Tibial nerve (tissue), 4 donors: ENCODE measurements at regions not wholly inside any gene's neighbourhood (a gene's known extent, or its start where the extent isn't known, plus 50 kb on each side); places are given as distances from the start of the nearest gene placed in this dataset.
A peak's percentile ranks its signal among the peaks of the same experiment; 100 is the strongest.

Source experiments
- DNase-seq, 2 donors: peaks; one replicate each; pipeline ENCODE4 v3.0.0-alpha.2; 2019; ENCODE audit warnings: low spot score in 2 of 2
- H3K27ac ChIP-seq, 4 donors: fragments of 200-600 bp; sonication (generic) in 3 of 4; one replicate each; pipeline ENCODE4 v1.5.1; 2017 to 2019; ENCODE audit warnings: mild to moderate bottlenecking in 1 of 4
- H3K27me3 ChIP-seq, 2 donors: fragments of 200-600 bp; sonication (generic) in 1 of 2; one replicate each; pipeline versions ENCODE4 v1.5.1 to v1.6.0; 2017 to 2019
- H3K36me3 ChIP-seq, 3 donors: fragments of 200-600 bp; sonication (generic); one replicate each; pipeline ENCODE4 v1.5.1; 2018 to 2019
- H3K4me1 ChIP-seq, 4 donors: fragments of 200-600 bp; sonication (generic) in 3 of 4; one replicate each; pipeline ENCODE4 v1.5.1; 2017 to 2019
- H3K4me3 ChIP-seq, 4 donors: fragments of 200-600 bp; sonication (generic) in 3 of 4; one replicate each; pipeline ENCODE4 v1.5.1; 2017 to 2019; ENCODE audit warnings: mild to moderate bottlenecking in 1 of 4, moderate library complexity in 1 of 4
- H3K9me3 ChIP-seq, 4 donors: fragments of 200-600 bp; sonication (generic) in 3 of 4; one replicate each; pipeline ENCODE4 v1.5.1; 2017 to 2019
- EP300 ChIP-seq, 2 donors: sonication (generic); formaldehyde crosslinking; IDR thresholded peaks; one replicate each; pipeline ENCODE4 v1.6.1; 2017; ENCODE audit warnings: antibody characterized with exemption in 2 of 2, mild to moderate bottlenecking in 1 of 2
- POLR2A ChIP-seq, 2 donors: fragments of 450-650 bp; IDR thresholded peaks; one replicate each; pipeline ENCODE4 v1.6.1; 2017; ENCODE audit warnings: antibody characterized with exemption in 2 of 2, mild to moderate bottlenecking in 2 of 2, moderate library complexity in 2 of 2
- WGBS, 2 donors: methylation state at CpG; one replicate each; pipeline ENCODE4 v1.1.5; 2018; 5-methylcytosine and 5-hydroxymethylcytosine counted together
- TF ChIP-seq, protein P1 (sequence below), 5 experiments: fragments of 200-600 bp in 3 of 5; fragments of 450-650 bp in 2 of 5; sonication (generic) in 3 of 5; IDR thresholded peaks; one replicate each; pipeline ENCODE4 v1.5.1; 2016 to 2019; ENCODE audit warnings: antibody characterized with exemption in 5 of 5, mild to moderate bottlenecking in 3 of 5, moderate library complexity in 2 of 5

DNA sequence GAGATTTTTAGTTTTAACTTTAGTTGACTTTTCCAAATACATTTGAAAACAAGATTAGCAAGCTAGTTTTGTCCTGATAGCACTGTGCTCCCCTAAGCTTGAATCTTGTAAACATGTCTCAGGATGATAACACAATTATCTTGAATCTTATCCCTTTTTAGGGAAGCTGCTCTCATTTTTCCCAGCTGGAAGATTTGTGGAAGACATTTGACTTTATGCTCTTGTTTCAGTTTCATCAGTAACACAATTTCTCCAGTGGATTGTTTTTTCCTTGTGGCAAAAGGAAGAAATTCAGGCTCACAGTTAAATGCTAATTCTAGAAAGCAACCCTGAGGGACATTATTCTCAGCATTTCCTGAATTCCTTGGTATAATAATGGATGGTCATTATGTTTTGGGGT lies 88.8 kb downstream of the CDC7 start:
- no peak for DNase-seq
- Histone ChIP-seq H3K4me3 (no peak overlapping the region), H3K27ac (no peak overlapping the region), H3K36me3 (no peaks in the 10 kb centered on the region), H3K27me3 (no peaks in the 10 kb centered on the region), H3K4me1 (peaks cover 0 to 9% (median 0%) of the 10 kb centered on the region in 4 donors), H3K9me3 (no peaks in the 10 kb centered on the region)
- no peak for TF ChIP-seq POLR2A (IDR thresholded peaks at IDR 0.05)
- TF ChIP-seq, protein P1, sequence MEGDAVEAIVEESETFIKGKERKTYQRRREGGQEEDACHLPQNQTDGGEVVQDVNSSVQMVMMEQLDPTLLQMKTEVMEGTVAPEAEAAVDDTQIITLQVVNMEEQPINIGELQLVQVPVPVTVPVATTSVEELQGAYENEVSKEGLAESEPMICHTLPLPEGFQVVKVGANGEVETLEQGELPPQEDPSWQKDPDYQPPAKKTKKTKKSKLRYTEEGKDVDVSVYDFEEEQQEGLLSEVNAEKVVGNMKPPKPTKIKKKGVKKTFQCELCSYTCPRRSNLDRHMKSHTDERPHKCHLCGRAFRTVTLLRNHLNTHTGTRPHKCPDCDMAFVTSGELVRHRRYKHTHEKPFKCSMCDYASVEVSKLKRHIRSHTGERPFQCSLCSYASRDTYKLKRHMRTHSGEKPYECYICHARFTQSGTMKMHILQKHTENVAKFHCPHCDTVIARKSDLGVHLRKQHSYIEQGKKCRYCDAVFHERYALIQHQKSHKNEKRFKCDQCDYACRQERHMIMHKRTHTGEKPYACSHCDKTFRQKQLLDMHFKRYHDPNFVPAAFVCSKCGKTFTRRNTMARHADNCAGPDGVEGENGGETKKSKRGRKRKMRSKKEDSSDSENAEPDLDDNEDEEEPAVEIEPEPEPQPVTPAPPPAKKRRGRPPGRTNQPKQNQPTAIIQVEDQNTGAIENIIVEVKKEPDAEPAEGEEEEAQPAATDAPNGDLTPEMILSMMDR (IDR thresholded peaks at IDR 0.05): peak in 3 of 5 experiments; percentile 15 to 35 (median 26)

DNA sequence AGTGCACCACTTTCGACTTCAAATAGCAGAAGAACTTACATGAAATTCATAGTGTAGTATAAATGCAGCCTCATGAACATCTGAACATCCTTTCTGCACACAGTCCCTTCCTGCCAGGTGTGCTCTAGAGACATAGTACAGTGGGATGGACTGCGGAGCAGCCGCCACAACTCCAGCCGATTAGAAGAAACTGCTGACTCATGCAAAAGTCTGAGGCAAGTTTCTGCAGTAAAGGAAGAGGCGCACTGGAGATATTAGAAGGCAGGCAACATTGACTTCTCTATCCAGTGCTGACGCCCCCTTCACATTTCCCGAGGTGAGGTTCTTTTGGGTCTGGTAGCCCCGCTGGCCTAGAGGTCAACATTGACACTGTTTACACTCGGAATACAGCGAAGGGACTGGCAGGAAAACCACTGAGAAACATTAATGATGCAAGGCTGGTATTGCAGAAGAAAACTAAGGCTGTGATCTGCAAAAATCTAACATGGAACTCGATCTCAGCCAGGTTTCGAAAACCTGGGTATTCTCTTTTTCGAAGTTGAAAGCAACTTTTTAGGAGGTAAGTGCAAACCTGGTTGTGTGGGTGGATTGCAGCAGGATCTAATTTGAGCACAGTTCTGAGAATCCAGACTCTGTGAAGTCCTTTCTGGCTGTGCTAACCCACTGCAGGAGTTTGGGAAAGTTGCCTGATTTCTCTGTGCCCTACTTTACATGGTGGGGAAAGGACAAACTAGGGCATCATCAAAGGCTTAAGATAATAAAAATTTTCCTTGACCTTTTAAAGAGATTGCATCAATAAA lies 90.7 kb downstream of the CDC7 start:
- 67 to 70% methylated on average over 13 of the region's 13 CpGs for WGBS, 2 donors
- Histone ChIP-seq H3K36me3 (no peaks in the 10 kb centered on the region), H3K27ac (no peak overlapping the region), H3K27me3 (no peaks in the 10 kb centered on the region), H3K4me3 (no peak overlapping the region), H3K9me3 (no peaks in the 10 kb centered on the region), H3K4me1 (peaks cover 0 to 9% (median 0%) of the 10 kb centered on the region in 4 donors)
- no peak for DNase-seq
- TF ChIP-seq POLR2A (IDR thresholded peaks at IDR 0.05) (no peak), EP300 (IDR thresholded peaks at IDR 0.05) (no peak)
- TF ChIP-seq, protein P1 (IDR thresholded peaks at IDR 0.05): no peak

DNA sequence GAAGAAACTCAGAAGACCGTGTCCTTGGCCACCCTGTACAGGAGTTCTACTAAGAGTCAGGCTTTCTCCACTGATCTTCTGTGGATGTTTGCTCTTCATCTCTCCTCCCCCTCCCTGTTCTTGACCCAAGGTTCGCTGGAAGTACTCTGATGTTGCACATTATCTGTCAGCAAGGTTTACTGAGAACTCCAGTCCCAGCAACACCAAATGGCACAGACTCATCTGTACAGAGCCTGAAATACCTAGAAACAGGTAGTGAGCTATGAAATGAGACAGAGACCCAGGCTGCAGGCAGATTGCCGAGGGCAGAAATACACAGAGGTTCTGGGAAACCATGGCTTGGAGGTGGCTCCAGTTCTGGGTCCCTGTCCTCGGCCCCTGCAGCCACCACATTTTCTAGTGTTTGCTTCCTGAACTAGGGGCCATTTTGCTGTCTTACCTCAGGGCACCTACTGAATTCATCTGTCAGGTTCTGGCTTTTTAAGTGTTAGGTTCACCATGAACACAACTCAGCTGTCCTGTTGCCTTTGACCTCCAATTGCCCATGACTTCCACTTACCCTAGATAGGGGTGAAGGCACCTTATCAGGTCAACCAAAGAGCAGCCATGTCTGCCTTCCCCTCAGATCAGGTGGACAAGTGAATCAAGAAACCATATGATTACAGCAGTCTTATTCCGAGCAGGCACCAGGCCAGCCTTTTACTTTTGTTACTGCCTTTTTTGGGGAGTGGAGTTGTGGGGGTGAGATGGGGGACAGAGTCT lies 92.2 kb downstream of the CDC7 start:
- Histone ChIP-seq H3K9me3 (no peaks in the 10 kb centered on the region), H3K27me3 (no peaks in the 10 kb centered on the region), H3K4me3 (no peak overlapping the region), H3K27ac (no peak overlapping the region), H3K36me3 (no peaks in the 10 kb centered on the region), H3K4me1 (peaks cover 0 to 9% (median 0%) of the 10 kb centered on the region in 4 donors)
- TF ChIP-seq, protein P1 (IDR thresholded peaks at IDR 0.05): no peak
- TF ChIP-seq EP300 (IDR thresholded peaks at IDR 0.05) (no peak), POLR2A (IDR thresholded peaks at IDR 0.05) (no peak)
- DNase-seq: no peak
- WGBS, 2 donors: 84 to 88% methylated on average over 5 of the region's 5 CpGs

DNA sequence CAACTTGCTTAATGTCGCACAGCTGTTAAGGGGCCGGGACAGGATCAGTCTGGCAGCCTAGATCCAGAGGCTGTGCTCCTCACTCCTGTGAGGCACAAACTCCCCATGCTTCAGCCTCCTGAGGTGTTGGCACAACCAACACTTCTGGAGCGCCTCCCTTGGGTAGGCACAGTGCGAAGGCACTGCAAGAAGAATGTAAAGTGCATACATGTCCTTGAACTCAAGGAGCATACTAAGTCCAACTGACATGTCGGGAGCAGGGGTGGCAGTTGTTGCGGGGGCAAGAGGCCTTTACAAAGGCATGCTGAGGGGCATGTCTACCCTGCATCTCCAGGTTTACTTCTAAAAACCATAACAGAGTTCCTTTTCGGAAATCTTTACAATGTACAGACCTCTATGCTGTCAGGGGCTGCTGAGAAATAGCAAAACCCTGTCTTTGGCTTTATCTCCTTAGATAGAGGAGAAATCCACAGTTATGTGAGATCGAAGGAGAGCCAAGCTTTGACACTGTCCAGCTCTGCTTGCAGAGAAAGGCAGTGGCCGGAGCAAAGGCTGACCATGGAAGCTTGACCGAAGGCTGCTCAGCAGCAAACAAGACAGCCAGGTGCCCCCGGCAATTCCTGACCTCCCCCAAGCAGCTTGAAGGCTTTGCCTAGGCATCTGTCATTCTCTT lies 93.9 kb downstream of the CDC7 start:
- Histone ChIP-seq H3K4me3 (no peak overlapping the region), H3K36me3 (no peaks in the 10 kb centered on the region), H3K27ac (no peak overlapping the region), H3K27me3 (no peaks in the 10 kb centered on the region), H3K9me3 (no peaks in the 10 kb centered on the region), H3K4me1 (peaks cover 0 to 9% (median 0%) of the 10 kb centered on the region in 4 donors)
- 93 to 97% methylated on average over 11 of the region's 11 CpGs for WGBS, 2 donors
- TF ChIP-seq POLR2A (IDR thresholded peaks at IDR 0.05): no peak
- no peak for TF ChIP-seq EP300 (IDR thresholded peaks at IDR 0.05)
- no peak for DNase-seq

DNA sequence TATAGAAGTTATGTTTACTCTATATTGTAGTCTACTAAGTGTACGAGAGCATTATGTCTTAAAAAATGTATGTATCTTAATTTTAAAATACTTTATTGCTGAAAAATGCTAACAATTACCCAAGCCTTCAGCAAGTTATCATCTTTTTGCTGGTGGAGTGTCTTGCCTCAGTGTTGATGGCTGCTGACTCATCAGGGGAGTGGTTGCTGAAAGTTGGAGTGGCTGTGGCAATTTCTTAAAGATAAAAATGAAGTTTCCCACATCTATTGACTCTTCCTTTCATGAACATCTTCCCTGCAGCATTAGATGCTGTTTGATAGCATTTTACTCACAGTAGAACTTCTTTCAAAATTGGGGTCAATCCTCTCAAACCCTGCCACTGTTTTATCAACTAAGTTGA lies 95.8 kb downstream of the CDC7 start:
- 87 to 100% methylated on average over 1 of the region's 1 CpG for WGBS, 2 donors

More for the DNA sequence above, 95.8 kb downstream of the CDC7 start:
- Histone ChIP-seq H3K4me3 (no peak overlapping the region), H3K9me3 (no peaks in the 10 kb centered on the region), H3K36me3 (no peaks in the 10 kb centered on the region), H3K4me1 (no peaks in the 10 kb centered on the region), H3K27ac (no peak overlapping the region), H3K27me3 (no peaks in the 10 kb centered on the region)
- DNase-seq: no peak
- TF ChIP-seq POLR2A (IDR thresholded peaks at IDR 0.05) (no peak), EP300 (IDR thresholded peaks at IDR 0.05) (no peak)
